ENCODE measurements at regions not wholly inside any gene's neighbourhood (a gene's known extent, or its start where the extent isn't known, plus 50 kb on each side); places are given as distances from the start of the nearest gene placed in this dataset.
"Not testable (repeated sequence)": the region's sequence is repeated elsewhere in the genome, so short reads cannot be mapped to it uniquely, and the experiment has no call there.

GRCh38 chr4:79563219-79563618 is 155.2 kb upstream of the GK2 start:
- no peak for DNase-seq (ENCODE audit: low read depth)
- H3K4me3 ChIP-seq (ENCODE audit: low read depth, low read length), result no peak overlapping the region
- TF ChIP-seq CTCF (IDR thresholded peaks at IDR 0.05; ENCODE audit: insufficient read depth, low read length), result no peak

- TF ChIP-seq CTCF (IDR thresholded peaks at IDR 0.05; ENCODE audit: insufficient read depth, low read length), result no peak
- DNase-seq (ENCODE audit: low read depth), result no peak
- no peak overlapping the region for H3K4me3 ChIP-seq (ENCODE audit: low read depth, low read length)
These were observed 153.7 kb upstream of the GK2 start for GRCh38 chr4:79561751-79562150.

- H3K4me3 ChIP-seq (ENCODE audit: low read depth, low read length); DNase-seq (ENCODE audit: low read depth): not testable (repeated sequence)
These were observed 151.4 kb upstream of the GK2 start for GRCh38 chr4:79559398-79559797.

- H3K4me3 ChIP-seq (ENCODE audit: low read depth, low read length), result no peak overlapping the region
- TF ChIP-seq CTCF (IDR thresholded peaks at IDR 0.05; ENCODE audit: insufficient read depth, low read length), result no peak
- no peak for DNase-seq (ENCODE audit: low read depth)
These were observed 144.3 kb upstream of the GK2 start for GRCh38 chr4:79552311-79552710.

GRCh38 chr4:79551555-79551954 is 143.5 kb upstream of the GK2 start:
- no peak overlapping the region for H3K4me3 ChIP-seq (ENCODE audit: low read depth, low read length)
- no peak for TF ChIP-seq CTCF (IDR thresholded peaks at IDR 0.05; ENCODE audit: insufficient read depth, low read length)
- DNase-seq (ENCODE audit: low read depth), result no peak

- H3K4me3 ChIP-seq (ENCODE audit: low read depth, low read length), result no peak overlapping the region
- no peak for DNase-seq (ENCODE audit: low read depth)
- no peak for TF ChIP-seq CTCF (IDR thresholded peaks at IDR 0.05; ENCODE audit: insufficient read depth, low read length)
These were observed 139.8 kb upstream of the GK2 start for GRCh38 chr4:79547851-79548250.

GRCh38 chr4:79545292-79545691 is 137.3 kb upstream of the GK2 start:
- not testable (repeated sequence) for DNase-seq (ENCODE audit: low read depth); H3K4me3 ChIP-seq (ENCODE audit: low read depth, low read length)

GRCh38 chr4:79540143-79540542 is 132.1 kb upstream of the GK2 start:
- no peak for TF ChIP-seq CTCF (IDR thresholded peaks at IDR 0.05; ENCODE audit: insufficient read depth, low read length)
- H3K4me3 ChIP-seq (ENCODE audit: low read depth, low read length), result no peak overlapping the region
- no peak for DNase-seq (ENCODE audit: low read depth)

Data from fibroblast of the aortic adventitia (primary cell).